AG09319 (cell line): ENCODE measurements at regions not wholly inside any gene's neighbourhood (a gene's known extent, or its start where the extent isn't known, plus 50 kb on each side); places are given as distances from the start of the nearest gene placed in this dataset.

Source experiments
- DNase-seq: peaks from one replicate; pipeline ENCODE4 v3.0.0-alpha.2; 2010; ENCODE audit warnings: low read depth; ENCODE audit errors: extremely low read depth
- CTCF ChIP-seq: IDR thresholded peaks from 2 replicates; pipeline ENCODE4 v1.5.1; 2011; ENCODE audit warnings: low read depth, mild to moderate bottlenecking, inconsistent platforms, low read length, moderate library complexity

GRCh38 chr3:152969557-152970300 lies 134.8 kb downstream of the P2RY1 start:
- no peak for DNase-seq
- TF ChIP-seq CTCF: no peak

- no peak for DNase-seq
- TF ChIP-seq CTCF: no peak
These were observed 135.9 kb downstream of the P2RY1 start for GRCh38 chr3:152970851-152971250.

- no peak for TF ChIP-seq CTCF
- DNase-seq: no peak
These were observed 136.9 kb downstream of the P2RY1 start for GRCh38 chr3:152971880-152972279.

DNA sequence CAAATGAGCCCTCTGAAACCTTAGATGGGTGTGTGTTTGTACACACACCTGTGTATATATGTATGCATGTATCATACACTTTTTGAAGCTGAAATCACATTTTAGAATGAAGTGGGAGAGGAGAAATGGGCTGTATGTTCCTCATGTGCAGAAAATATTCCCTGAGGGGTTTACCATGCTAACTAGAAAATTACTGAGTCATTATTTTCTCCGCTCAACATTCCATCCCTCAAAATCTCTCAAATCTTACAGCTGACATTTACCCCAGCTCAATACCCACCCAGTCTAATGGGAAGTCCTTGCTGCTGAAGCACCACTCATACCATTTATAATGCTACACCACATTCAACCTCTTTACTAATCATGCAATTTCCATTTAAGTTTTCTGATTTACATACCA lies 138.6 kb downstream of the P2RY1 start:
- no peak for TF ChIP-seq CTCF
- no peak for DNase-seq

DNA sequence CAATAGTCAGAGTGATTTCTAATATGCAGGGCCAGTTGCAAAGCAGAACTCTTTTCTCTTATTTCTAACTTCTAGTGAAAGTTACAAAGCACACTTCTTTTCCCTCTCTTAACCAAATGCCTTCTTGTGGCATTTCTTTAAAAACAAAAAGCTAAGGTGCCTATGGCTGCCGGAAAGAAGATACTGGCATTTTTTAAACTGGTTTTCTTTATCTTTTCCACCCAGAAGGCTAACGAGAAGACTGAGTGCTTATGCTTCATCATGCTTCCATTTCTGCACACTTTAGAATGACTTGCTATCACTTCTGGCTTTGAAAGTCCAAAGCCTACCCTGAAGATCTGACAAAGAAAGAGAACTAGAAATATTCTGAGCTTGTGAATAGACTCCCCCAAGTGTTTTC lies 141.3 kb downstream of the P2RY1 start:
- DNase-seq: no peak
- TF ChIP-seq CTCF: no peak

GRCh38 chr3:152977366-152977765 lies 142.4 kb downstream of the P2RY1 start:
- no peak for DNase-seq
- no peak for TF ChIP-seq CTCF

DNA sequence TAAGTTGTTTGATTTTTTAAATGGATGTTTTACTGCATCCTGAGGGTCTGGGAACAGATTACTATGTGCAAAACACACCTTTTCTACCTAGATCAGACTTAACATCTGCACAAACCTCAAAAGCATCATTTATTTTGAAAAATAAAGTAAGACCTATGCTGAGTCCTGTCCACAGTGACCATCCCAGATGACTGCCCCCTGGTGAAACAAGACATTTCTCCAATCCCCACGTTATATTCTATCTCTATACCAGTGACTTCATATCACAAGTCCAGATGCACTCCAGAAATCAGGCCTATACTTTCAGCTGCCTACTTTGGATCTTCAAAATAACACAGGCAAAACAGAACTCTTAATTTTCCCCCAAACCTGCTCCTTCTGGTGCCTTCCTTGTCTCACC lies 143.2 kb downstream of the P2RY1 start:
- DNase-seq: no peak
- TF ChIP-seq CTCF: no peak
